ENCODE measurements at regions not wholly inside any gene's neighbourhood (a gene's known extent, or its start where the extent isn't known, plus 50 kb on each side); places are given as distances from the start of the nearest gene placed in this dataset.
"Not testable (repeated sequence)": the region's sequence is repeated elsewhere in the genome, so short reads cannot be mapped to it uniquely, and the experiment has no call there.

GRCh38 chr12:88889326-88890110, 309.2 kb upstream of the KITLG start:
- DNase-seq (ENCODE audit: low spot score) = no peak

DNA sequence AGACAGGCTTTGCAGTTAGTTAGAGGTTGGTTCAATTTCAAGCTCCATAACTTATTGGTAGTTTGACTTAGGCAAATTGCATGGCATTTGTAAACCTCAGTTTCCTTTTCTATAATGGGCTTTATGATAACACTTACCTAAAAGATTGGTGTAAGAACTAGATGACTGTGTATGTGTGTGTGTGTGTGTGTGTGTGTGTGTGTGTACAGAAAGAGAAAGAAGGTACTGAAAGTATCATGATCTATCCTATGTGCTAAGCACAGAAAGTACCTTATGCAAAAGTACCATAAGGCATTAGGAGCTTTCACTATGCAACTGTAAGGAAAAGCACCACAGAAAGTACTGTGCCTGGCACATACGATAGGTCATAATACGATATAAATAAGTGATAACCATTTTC, 304.3 kb upstream of the KITLG start:
- DNase-seq (ENCODE audit: low spot score) = no peak

DNA sequence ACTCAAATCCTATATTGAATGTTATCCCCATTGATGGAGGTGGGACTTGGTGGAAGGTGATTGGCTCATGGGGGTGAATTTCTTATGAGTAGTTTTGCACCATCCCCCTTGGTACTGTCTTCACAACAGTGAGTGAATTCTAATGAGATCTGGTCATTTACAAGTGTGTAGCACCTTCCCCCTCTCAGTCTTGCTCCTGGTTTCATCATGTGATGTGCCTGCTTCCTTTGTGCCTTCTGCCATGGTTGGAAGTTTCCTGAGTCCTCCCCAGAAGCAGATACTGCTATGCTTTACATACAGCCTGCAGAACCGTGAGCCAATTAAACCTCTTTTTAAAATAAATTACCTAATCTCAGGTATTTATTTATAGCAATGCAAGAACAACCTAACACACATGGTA, 302.4 kb upstream of the KITLG start:
- DNase-seq (ENCODE audit: low spot score) = no peak

- DNase-seq (ENCODE audit: low spot score) = no peak
Observed at GRCh38 chr12:88880051-88880450, 299.8 kb upstream of the KITLG start.

DNA sequence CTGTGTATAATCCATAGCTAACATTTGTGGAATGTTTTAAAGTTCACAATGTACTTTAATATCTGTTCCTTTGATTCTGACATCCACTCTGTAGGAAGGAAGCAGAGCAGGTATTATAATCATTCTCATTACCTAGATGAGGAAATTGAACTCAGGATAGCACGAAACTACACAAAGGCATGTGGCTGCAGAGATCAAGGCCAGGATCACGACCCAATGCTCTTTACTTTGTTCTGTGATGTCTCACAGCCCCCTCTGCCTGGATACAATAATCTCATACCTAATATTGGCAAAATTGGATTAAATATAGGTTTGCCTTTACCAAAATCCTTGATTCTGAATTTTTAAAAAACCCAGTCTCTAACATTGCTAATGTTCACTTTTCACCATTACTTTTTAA, 298.0 kb upstream of the KITLG start:
- DNase-seq (ENCODE audit: low spot score) = no peak

DNA sequence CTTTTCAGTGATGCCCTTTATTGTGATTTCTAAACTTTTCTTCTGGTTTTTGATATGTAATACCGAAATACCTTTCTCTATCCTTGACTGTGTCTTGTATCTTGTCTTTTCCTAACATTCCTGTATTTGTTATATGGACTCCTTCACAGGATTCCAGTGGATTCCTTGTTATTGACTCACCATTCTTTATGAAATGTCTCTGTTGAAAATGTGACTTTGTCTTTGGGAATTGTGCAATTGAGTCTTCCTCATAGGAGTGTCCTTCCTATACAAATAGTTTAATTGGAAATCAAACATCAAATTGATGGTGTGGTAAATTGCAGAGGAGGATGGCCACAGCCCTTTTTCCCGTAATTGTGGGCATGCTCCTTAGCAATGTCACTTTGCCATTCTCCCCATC, 296.6 kb upstream of the KITLG start:
- DNase-seq (ENCODE audit: low spot score) = no peak

DNA sequence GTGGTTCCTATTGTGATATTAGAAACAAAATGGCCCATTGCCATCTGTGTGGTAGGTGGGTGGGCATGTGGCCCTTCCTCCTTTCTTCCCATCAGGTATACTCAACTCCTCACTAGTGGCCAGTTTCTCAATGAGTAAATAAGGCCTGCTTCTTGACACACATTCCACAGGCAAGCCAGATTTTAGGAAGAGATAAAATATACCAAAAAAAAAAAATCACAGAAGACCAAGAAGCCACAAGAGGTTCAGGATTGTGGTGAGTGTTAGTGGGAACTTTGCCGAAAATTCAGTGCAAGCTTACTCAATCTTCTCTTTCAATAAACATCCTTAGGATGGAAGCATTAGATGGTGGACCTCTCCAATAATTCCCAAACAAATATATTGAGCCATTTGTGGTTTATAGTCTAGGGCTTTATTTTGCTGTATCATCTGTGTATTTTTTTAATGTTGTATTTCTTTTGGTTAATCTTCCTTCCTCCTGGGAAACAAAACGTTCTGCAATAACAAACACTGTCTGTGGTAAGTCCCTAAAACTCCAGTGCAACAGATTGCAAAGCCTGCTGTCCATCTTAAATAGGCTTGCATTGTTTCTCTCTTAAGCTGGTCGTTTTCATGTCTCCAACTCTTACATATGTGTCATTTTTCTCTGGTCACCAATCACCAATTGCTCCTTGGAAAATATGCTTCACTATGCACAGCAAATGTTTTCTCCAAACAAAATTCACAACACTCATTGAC, 289.9 kb upstream of the KITLG start:
- no peak for DNase-seq (ENCODE audit: low spot score)

GRCh38 chr12:88868050-88868449, 287.8 kb upstream of the KITLG start:
- DNase-seq (ENCODE audit: low spot score) = no peak

GRCh38 chr12:88867510-88867909, 287.2 kb upstream of the KITLG start:
- no peak for DNase-seq (ENCODE audit: low spot score)

- DNase-seq (ENCODE audit: low spot score) = no peak
Observed at GRCh38 chr12:88866881-88867280, 286.6 kb upstream of the KITLG start.

GRCh38 chr12:88865537-88865936, 285.3 kb upstream of the KITLG start:
- no peak for DNase-seq (ENCODE audit: low spot score)

- DNase-seq (ENCODE audit: low spot score) = no peak
Observed at GRCh38 chr12:88860851-88861250, 280.6 kb upstream of the KITLG start.

GRCh38 chr12:88856201-88856600, 275.9 kb upstream of the KITLG start:
- DNase-seq (ENCODE audit: low spot score) = no peak

- DNase-seq (ENCODE audit: low spot score) = no peak
Observed at GRCh38 chr12:88855301-88855700, 275.0 kb upstream of the KITLG start.

GRCh38 chr12:88854260-88854659, 274.0 kb upstream of the KITLG start:
- no peak for DNase-seq (ENCODE audit: low spot score)

GRCh38 chr12:88847246-88847645, 267.0 kb upstream of the KITLG start:
- not testable (repeated sequence) for DNase-seq (ENCODE audit: low spot score)

- no peak for DNase-seq (ENCODE audit: low spot score)
Observed at GRCh38 chr12:88844426-88844825, 264.2 kb upstream of the KITLG start.

GRCh38 chr12:88842314-88842713, 262.0 kb upstream of the KITLG start:
- DNase-seq (ENCODE audit: low spot score) = no peak

DNA sequence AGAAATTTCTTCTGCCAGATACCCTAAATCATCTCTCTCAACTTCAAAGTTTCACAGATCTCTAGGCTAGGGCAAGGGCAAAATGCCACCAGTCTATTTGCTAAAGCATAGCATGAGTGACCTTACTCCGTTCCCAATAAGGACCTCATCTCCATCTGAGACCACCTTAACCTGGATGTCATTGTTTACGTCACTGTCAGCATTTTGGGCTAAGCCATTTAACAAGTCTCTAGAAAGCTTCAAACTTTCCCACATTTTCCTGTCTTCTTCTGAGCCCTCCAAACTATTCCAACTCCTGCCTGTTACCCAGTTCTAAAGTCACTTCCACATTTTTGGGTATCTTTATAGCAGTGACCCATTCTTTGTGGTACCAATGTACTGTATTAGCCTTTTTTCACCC, 259.2 kb upstream of the KITLG start:
- DNase-seq (ENCODE audit: low spot score) = no peak

GRCh38 chr12:88836156-88836555, 255.9 kb upstream of the KITLG start:
- no peak for DNase-seq (ENCODE audit: low spot score)

DNA sequence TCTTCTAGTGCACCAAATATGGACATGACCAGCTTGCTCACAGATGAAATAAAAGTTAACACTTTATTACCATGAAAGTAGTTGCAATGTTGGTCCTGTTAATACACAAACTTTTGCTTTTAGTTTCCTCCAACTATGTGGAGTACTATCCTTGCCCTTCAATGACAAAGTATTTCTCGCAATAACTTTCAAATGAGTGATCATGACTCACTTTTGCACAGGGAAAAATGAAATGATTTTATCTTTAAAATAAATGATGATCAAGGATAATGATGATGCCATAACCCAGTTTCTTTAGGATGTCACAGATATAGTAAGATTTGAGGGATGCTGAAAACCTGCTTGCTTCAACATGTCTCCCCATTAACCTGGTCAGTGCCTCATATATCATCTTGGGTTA, 254.0 kb upstream of the KITLG start:
- no peak for DNase-seq (ENCODE audit: low spot score)

DNA sequence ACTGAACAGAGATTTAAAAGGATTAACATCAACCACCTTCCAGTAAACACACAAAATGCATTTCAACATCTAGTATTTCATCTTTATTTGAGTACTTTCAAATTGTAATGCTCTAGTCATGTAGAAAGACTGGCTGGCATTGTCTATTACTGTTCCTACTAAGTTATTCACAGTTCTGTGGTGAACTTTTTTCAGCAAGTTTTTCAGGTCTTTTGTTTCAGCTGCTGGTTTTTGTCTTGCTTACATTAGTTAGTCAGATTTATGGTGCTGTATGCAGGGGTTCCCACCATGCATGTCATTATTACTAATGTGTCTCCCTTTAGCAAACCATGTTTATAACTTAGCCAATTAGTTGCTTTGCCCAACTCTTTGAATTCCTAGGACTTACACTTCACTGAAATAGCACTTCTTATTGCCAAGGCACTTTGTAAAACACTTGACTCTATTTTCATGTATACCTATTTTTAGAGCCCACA, 253.4 kb upstream of the KITLG start:
- DNase-seq (ENCODE audit: low spot score) = no peak

DNA sequence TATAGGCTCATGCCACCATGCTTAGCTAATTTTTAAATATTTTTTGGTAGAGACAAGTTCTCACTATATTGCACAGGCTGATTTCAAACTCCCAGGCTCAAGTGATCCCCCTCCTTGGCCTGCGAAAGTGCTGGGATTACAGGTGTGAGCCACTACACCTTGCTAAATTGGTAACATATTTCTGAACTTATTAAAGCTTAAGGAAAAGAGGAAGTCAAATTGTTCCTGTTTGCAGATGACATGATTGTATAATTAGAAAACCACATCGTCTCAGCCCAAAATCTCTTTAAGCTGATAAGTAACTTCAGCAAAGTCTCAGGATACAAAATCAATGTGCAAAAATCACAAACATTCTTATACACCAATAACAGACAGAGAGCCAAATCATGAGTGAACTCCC, 248.3 kb upstream of the KITLG start:
- DNase-seq (ENCODE audit: low spot score) = not testable (repeated sequence)

- no peak for DNase-seq (ENCODE audit: low spot score)
Observed at GRCh38 chr12:88820012-88820411, 239.7 kb upstream of the KITLG start.

Data from CD4-positive, alpha-beta T cell treated with Interleukin-15 for 4 hours (primary cell).